SKM-1 treated with dmso at 0.1 percent for 144 hours (cell line): ENCODE measurements at regions not wholly inside any gene's neighbourhood (a gene's known extent, or its start where the extent isn't known, plus 50 kb on each side); places are given as distances from the start of the nearest gene placed in this dataset.
"Not testable (repeated sequence)": the region's sequence is repeated elsewhere in the genome, so short reads cannot be mapped to it uniquely, and the experiment has no call there.

Experiments
- DNase-seq: peaks from one replicate; lab custom pipeline; 2025; ENCODE audit not compliant: unreplicated experiment; lab: John Stamatoyannopoulos, UW

DNA sequence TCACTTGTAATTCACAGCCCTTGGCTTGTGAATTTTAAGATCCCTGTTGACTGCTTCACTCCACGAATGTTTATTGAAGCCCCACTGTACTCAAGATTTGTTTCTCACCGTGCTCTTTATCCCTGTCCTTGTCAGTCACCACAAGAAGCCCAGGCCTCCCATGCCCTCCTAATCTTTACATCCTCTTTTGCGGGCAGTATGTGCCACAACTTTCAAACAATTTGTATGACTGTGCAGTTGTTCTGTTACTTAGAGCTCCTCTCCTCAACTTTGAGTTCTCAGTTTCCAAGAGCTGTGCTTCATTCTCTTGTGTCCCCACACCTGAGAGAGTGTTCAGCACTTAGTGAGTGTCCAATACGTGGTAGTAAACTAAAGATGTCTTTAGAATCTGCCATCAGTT, 467.7 kb downstream of the NKX6-1 start:
- no peak for DNase-seq

DNA sequence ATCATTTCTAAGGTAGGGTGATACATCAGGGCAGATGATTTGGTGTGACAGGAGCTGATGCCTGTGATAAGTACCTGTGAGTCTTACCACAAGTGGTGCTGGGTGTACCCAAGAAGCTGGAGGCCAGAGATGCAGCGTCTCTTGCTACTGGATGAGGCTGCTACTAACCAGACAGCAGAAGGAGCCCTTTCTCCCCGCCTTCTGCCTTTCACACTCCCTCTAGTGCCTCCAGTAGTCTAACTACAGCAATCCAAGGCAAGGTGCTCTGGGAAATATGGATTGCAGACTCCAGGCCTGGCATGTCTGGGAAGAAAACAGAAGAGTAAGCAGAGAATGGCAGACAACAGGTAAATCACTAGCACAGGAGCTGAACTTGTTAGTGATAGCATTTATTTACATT, 470.8 kb downstream of the NKX6-1 start:
- DNase-seq, result no peak

- no peak for DNase-seq
Measured at GRCh38 chr4:84024405-84024804, 474.7 kb downstream of the NKX6-1 start.

GRCh38 chr4:84022564-84022963, 476.5 kb downstream of the NKX6-1 start:
- DNase-seq, result no peak

DNA sequence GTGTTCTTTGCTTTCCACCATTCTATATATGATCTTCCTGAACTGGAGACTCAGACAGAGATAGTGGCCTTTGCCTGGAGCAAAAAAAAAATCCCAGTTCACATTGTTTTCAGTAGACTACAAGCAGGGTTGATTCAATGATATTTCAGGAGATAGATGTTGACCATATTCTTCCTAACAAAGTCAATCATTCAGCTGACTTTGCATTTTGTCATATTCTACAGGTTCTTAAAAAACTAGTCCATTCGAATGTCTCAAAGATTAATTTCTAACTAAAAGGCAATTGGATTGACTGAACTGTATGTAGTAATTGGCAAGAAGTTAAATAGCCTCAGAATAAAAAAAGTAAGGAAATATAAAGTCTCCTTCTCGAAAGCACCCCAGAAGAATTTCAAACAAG, 479.5 kb downstream of the NKX6-1 start:
- DNase-seq, result no peak

DNA sequence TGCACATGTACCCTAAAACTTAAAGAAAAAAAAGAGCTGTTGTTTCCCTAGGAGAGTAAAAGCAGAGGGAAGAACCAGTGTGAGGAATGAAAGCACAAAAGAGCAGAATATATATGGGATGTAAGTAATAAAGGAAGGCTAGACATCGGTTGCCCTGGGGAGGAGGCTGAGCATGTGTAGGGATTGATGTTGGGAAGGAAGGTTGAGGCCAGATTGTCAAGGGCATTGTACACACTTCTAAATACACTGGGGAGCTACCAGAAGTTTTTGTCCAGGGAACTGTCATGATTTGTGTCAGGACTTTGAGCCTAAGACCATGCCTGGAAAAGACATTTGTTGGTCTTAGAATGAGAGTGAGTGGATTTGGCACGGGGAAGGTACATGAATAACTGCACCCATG, 467.1 kb downstream of the GPAT3 start:
- no peak for DNase-seq

DNA sequence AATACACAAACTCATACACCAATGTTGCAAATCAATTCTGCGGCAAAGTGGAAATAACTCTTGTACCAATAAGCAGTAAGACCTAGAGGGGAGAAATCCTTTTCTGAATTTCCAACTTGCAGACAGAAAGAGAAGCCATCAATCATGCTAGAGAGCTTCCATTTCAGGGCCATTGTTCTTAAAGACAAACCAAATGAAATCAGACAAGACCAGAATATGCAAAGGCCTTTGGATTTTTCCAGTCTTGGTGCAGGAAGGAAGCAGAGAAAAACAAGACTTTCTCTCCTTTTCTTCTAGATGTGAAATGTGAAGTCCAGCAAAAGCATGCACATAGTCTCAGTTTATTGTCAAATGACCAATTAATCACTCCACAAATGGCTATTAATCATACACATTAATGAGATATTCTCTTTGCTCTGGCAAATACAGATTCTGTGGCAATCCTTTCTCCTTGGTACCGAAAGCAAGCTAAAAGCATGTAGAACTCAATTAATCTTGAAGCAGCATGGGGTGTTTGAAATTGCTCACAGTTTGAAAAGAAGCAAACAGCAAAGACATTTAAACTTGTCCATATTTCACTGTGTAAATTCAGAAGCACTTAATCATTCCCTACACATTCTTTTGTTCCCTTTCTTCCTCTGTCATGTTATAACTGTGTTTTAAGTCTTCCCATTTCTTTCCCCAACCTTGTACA, 466.1 kb downstream of the GPAT3 start:
- DNase-seq, result no peak

DNA sequence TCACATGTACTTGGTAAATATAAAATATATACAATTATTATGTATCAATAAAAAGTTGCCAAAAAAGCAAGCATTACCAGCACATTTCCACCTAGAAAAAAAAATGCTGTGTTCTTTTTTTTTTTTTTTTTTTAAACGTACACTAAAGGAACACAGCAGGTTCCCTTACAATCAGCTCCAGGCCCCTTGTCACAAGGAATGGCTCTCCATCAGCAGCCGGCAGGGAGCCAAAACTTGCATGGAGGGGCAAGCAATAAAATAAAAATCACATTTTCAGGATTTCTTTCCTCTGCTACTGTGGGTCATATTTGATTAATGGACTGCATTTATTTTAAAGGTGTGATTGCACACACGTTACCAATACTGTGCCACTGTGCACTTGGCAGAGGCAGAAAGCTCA, 460.3 kb downstream of the GPAT3 start:
- no peak for DNase-seq

DNA sequence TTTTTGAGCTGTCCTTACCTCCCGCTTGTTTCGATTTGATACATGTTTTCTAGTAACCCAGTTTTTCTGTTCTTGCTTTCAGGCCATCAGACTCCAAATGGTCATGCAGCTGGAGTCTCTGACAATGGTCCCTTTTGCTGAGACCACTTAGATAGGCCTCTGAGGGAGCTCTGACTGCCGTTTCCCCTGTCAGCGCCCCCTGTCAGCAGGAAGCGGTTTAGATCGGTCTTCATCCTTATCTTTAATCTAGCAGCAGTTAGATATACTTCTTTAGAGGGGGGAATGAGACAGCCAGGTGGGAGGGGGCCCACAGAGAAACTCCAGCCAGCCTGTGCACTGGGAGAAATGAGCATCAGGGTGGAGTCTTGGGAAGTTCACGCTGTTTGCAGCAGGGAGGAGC, 457.9 kb downstream of the GPAT3 start:
- no peak for DNase-seq

DNA sequence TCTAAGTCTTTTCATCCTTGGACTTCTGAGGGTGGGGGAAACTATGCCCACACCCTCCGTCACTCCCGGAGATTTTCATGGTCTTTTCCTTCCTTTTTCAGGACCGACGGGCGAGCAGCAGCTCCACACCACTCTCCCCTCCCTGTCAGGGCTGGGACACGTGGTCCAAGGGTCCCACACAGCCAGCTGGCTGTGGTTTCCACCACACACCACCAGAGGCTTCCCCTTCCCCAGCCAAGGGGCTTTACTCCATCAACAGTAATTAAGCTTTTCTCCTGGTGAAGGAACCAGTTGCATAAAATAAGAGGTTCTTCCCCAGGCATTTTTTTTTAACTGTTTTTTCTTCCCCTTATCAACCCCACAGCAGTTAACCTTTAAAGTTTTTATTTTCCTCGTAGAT, 453.9 kb downstream of the GPAT3 start:
- DNase-seq, result no peak

- no peak for DNase-seq
Measured at GRCh38 chr4:83981156-83981555, 445.2 kb downstream of the GPAT3 start.

- no peak for DNase-seq
Measured at GRCh38 chr4:83979773-83980172, 443.9 kb downstream of the GPAT3 start.

- no peak for DNase-seq
Measured at GRCh38 chr4:83974111-83974780, 438.3 kb downstream of the GPAT3 start.

GRCh38 chr4:83964996-83965541, 429.2 kb downstream of the GPAT3 start:
- no peak for DNase-seq

- DNase-seq, result no peak
Measured at GRCh38 chr4:83962492-83962891, 426.6 kb downstream of the GPAT3 start.

- no peak for DNase-seq
Measured at GRCh38 chr4:83961575-83961974, 425.7 kb downstream of the GPAT3 start.

- DNase-seq, result no peak
Measured at GRCh38 chr4:83959160-83959559, 423.3 kb downstream of the GPAT3 start.

DNA sequence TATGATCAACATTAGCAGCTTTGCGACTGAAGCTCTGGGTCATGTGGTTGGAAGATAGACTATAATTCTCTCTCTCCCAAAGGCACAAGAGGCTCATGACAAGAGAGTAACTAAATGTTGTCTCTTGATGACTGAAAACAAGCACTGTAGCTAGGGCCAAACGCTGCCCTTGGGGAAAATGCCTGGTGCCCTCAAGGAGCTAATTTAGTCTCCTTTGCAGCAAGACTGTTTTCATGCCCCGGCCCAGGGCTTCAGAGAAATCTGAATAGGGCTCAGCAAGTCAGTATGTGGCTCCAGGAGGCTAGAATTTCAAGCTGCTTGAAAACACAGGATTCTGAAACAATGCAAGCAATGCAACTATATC, 411.9 kb downstream of the GPAT3 start:
- DNase-seq, result no peak

- no peak for DNase-seq
Measured at GRCh38 chr4:83947125-83947829, 411.4 kb downstream of the GPAT3 start.

GRCh38 chr4:83943691-83944090, 407.8 kb downstream of the GPAT3 start:
- not testable (repeated sequence) for DNase-seq

- no peak for DNase-seq
Measured at GRCh38 chr4:83932750-83933391, 397.0 kb downstream of the GPAT3 start.
